ENCODE measurements at regions not wholly inside any gene's neighbourhood (a gene's known extent, or its start where the extent isn't known, plus 50 kb on each side); places are given as distances from the start of the nearest gene placed in this dataset.

- DNase-seq (no peak), ATAC-seq (ENCODE audit: low read depth) (no peak)
- Mint-ChIP-seq H3K27me3 (peaks cover 3% of the 10 kb centered on the region), H3K4me1 (no peaks in the 10 kb centered on the region), H3K9me3 (ENCODE audit: insufficient read depth) (peaks cover 3% of the 10 kb centered on the region), H3K4me3 (no peak overlapping the region), H3K27ac (no peak overlapping the region)
- no peak overlapping the region for H3K9ac ChIP-seq (ENCODE audit: low read length)
- ChIA-PET POLR2A (no interaction called here), CTCF (no interaction called here)
- no peak overlapping the region for H3K27ac ChIP-seq (ENCODE audit: low read length in 2 of 2)
- no peak overlapping the region for H3K4me3 ChIP-seq (ENCODE audit: control extremely low read depth in 1 of 5, extremely low read depth in 1 of 5, insufficient read depth in 1 of 5, low read depth in 2 of 5, low read length in 4 of 5)
- H3K4me1 ChIP-seq (ENCODE audit: control insufficient read depth in 2 of 2, insufficient read depth in 2 of 2, low read length in 2 of 2), result no peaks in the 10 kb centered on the region
- intact Hi-C loops (cut with micrococcal nuclease), result no loop called here
- no peaks in the 10 kb centered on the region for H3K79me2 ChIP-seq (ENCODE audit: control insufficient read depth, insufficient read depth, low read length)
- no peaks in the 10 kb centered on the region for H3K9me3 ChIP-seq (ENCODE audit: control extremely low read depth in 1 of 3, control insufficient read depth in 2 of 3, insufficient read depth in 1 of 3, low read length in 2 of 3)
- H3K4me2 ChIP-seq (replicated peaks; ENCODE audit: low read depth, low read length, poor library complexity, severe bottlenecking), result no peak overlapping the region
- H3K27me3 ChIP-seq (replicated peaks in 1 of 4; ENCODE audit: control extremely low read depth in 1 of 4, control insufficient read depth in 3 of 4, insufficient read depth in 4 of 4, low read length in 3 of 4), result no peaks in the 10 kb centered on the region
- no peaks in the 10 kb centered on the region for H4K20me1 ChIP-seq (ENCODE audit: control insufficient read depth, insufficient read depth, low read length, poor library complexity, severe bottlenecking)
- no peak overlapping the region for H2AFZ ChIP-seq (ENCODE audit: insufficient read depth, low read depth, low read length, poor library complexity, severe bottlenecking)
- no peak for TF ChIP-seq EZH2 (IDR thresholded peaks at IDR 0.05; ENCODE audit: borderline replicate concordance, insufficient read depth, low read depth, low read length, poor library complexity, severe bottlenecking)
- no peak for TF ChIP-seq CTCF (IDR thresholded peaks at IDR 0.05)
- no peaks in the 10 kb centered on the region for H3K36me3 ChIP-seq (replicated peaks in 1 of 2; ENCODE audit: control extremely low read depth in 1 of 2, control insufficient read depth in 1 of 2, extremely low read depth in 1 of 2, insufficient read depth in 2 of 2, low read length in 1 of 2)
These were observed 61.7 kb upstream of the EYA4 start for GRCh38 chr6:133179481-133179880.

GRCh38 chr6:133183691-133184090 is 57.5 kb upstream of the EYA4 start:
- Histone ChIP-seq H4K20me1 (ENCODE audit: control insufficient read depth, insufficient read depth, low read length, poor library complexity, severe bottlenecking) (no peaks in the 10 kb centered on the region), H3K27me3 (replicated peaks in 1 of 4; ENCODE audit: control extremely low read depth in 1 of 4, control insufficient read depth in 3 of 4, insufficient read depth in 4 of 4, low read length in 3 of 4) (no peaks in the 10 kb centered on the region), H3K4me3 (ENCODE audit: control extremely low read depth in 1 of 5, extremely low read depth in 1 of 5, insufficient read depth in 1 of 5, low read depth in 2 of 5, low read length in 4 of 5) (no peak overlapping the region), H3K4me1 (ENCODE audit: control insufficient read depth in 2 of 2, insufficient read depth in 2 of 2, low read length in 2 of 2) (no peaks in the 10 kb centered on the region), H3K9me3 (ENCODE audit: control extremely low read depth in 1 of 3, control insufficient read depth in 2 of 3, insufficient read depth in 1 of 3, low read length in 2 of 3) (no peaks in the 10 kb centered on the region), H3K4me2 (replicated peaks; ENCODE audit: low read depth, low read length, poor library complexity, severe bottlenecking) (no peak overlapping the region), H3K79me2 (ENCODE audit: control insufficient read depth, insufficient read depth, low read length) (no peaks in the 10 kb centered on the region), H2AFZ (ENCODE audit: insufficient read depth, low read depth, low read length, poor library complexity, severe bottlenecking) (no peak overlapping the region), H3K36me3 (replicated peaks in 1 of 2; ENCODE audit: control extremely low read depth in 1 of 2, control insufficient read depth in 1 of 2, extremely low read depth in 1 of 2, insufficient read depth in 2 of 2, low read length in 1 of 2) (no peaks in the 10 kb centered on the region), H3K27ac (ENCODE audit: low read length in 2 of 2) (no peak overlapping the region), H3K9ac (ENCODE audit: low read length) (no peak overlapping the region)
- intact Hi-C loops (cut with micrococcal nuclease), result no loop called here
- DNase-seq, result no peak
- POLR2A ChIA-PET, result no interaction called here
- 88% methylated on average over 1 of the region's 2 CpGs for WGBS (ENCODE audit: insufficient coverage)
- no peak overlapping the region for H3K27ac Mint-ChIP-seq
- peaks cover 10% of the 10 kb centered on the region for H3K27me3 Mint-ChIP-seq
- TF ChIP-seq EZH2 (IDR thresholded peaks at IDR 0.05; ENCODE audit: borderline replicate concordance, insufficient read depth, low read depth, low read length, poor library complexity, severe bottlenecking) (no peak), CTCF (IDR thresholded peaks at IDR 0.05) (no peak)
- H3K9me3 Mint-ChIP-seq (ENCODE audit: insufficient read depth), result no peaks in the 10 kb centered on the region
- no peak for ATAC-seq (ENCODE audit: low read depth)
- H3K4me3 Mint-ChIP-seq, result no peak overlapping the region
- CTCF ChIA-PET, result no interaction called here
- H3K4me1 Mint-ChIP-seq, result no peaks in the 10 kb centered on the region
